NCI-H146 treated with DMSO at 0.1 percent for 48 hours (cell line): ENCODE measurements at regions not wholly inside any gene's neighbourhood (a gene's known extent, or its start where the extent isn't known, plus 50 kb on each side); places are given as distances from the start of the nearest gene placed in this dataset.
"Not testable (repeated sequence)": the region's sequence is repeated elsewhere in the genome, so short reads cannot be mapped to it uniquely, and the experiment has no call there.

Source experiments
- DNase-seq: peaks from one replicate; lab custom pipeline; 2025; ENCODE audit not compliant: unreplicated experiment; lab: John Stamatoyannopoulos, UW

- no peak for DNase-seq
These were observed 85.1 kb downstream of the GNL3L start for GRCh38 chrX:54615109-54615508.

DNA sequence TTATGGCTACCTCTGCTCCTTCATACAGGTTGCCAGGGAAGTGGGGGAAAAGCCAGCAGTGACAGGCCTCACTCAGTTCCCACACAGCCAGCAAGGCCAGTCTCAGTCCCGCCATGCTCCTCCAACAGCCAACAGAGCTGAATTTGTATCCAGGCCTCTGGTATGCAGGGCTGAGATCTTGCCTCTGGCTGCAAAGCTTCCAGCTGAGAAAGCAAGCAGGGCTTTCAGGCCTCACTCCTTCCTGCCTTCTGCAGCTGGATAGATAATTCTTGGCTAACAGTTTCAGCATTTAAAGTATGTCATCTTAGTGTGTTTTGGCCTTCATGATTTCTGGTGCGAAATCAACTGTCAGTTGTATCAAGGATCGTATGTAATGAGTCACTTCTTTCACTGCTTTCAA lies 103.6 kb downstream of the GNL3L start:
- DNase-seq, result no peak

DNA sequence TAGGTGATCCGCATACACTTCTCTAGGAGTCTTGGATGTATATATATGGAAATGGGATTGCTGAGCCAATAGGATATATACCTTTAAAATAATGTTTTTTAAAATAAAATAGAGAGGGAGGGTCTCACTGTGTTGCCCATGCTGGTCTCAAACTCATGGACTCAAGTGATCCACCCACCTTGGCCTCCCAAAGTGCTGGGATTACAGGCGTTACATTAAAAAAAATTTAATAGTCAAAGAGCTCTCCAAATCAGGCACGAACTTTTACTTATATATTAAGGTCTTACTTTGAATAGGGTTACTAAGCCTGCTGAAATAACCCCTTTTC lies 109.0 kb downstream of the GNL3L start:
- DNase-seq, result no peak

- DNase-seq, result peak; percentile 87
These were observed 109.5 kb downstream of the GNL3L start for GRCh38 chrX:54639346-54640102.

DNA sequence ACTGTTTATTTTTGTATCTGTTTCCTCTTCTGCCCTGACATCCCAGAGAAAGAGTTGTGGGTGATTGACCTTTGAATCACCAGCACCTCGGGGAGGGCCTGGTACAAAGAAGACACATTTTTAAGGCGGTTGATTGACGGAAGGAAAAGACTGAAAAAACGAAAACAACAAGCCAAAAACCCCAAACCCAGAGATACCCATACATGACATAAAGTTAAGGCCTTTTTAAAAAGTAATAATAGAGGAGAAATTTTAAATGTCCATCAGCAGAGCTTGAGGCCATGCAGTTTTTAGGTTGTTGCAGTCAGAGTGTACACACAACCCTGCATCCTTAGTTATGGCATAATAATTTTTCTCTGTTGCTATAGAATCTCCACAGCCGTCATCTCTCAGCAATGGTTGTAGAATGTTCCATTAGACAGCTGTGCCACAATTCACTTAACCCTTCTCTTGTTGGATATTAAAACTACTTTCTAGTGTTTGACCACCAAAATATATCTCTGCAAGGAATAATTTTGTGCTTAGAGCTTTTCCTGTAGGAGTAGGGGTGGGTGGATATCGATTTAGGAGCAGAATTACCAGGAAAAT lies 110.2 kb downstream of the GNL3L start:
- DNase-seq, result no peak

- DNase-seq, result no peak
These were observed 110.7 kb downstream of the GNL3L start for GRCh38 chrX:54640736-54641135.

DNA sequence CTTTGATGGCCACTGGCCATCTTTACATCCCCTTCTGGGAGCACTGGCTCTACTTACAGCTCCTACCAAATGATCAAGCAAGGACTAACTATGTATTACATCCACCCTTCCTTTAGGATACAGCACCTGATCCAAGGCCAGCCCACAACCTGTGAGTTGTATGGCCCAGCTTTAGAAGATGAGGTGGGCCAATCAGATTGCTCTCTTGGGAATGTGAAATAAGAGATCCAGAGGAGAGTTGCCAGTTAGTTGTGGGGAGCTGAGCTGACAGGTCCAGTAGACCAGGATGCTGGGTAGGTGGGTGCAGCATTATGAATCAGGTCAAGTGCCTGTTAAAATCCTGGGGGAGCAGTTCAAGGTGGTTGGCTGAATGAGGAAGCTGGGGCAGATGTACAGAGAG lies 111.5 kb downstream of the GNL3L start:
- no peak for DNase-seq

DNA sequence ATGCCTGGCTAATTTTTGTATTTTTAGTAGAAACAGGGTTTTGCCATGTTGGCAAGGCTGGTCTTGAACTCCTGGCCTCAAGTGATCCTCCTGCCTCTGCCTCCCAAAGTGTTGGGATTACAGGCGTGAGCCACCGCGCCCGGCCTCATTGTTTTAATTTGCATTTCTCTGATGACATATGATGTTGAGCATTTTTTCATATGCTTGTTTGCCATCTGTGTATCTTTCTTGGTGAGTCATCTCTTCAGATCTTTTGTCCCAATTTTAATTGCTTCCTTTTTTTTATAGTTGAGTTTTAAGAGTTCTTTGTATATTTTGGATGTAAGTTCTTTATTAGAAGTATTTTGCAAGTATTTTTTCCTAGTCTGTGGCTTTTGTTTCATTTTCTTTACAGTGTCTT lies 117.6 kb downstream of the GNL3L start:
- not testable (repeated sequence) for DNase-seq

GRCh38 chrX:54659547-54659946 lies 129.5 kb downstream of the GNL3L start:
- no peak for DNase-seq

GRCh38 chrX:54675762-54676161 lies 122.3 kb downstream of the ITIH6 start:
- DNase-seq, result no peak

DNA sequence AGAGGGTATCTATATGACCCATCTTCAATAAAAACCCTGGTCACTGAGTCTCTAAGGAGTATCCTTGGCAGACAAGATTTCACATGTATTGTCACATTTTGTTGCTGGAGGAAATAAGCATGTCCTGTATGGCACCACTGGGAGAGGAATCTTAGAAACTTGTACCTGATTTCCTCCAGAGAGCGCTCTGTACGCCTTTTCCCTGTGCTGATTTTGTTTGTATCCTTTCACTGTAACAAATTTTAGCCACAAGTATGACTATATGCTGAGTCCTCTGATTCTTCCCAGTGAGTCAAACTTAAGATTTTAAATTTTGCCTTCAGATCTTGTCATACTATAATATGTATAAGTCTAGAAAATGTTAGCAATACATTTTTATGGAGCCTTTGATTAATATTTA lies 102.8 kb downstream of the ITIH6 start:
- DNase-seq, result no peak

DNA sequence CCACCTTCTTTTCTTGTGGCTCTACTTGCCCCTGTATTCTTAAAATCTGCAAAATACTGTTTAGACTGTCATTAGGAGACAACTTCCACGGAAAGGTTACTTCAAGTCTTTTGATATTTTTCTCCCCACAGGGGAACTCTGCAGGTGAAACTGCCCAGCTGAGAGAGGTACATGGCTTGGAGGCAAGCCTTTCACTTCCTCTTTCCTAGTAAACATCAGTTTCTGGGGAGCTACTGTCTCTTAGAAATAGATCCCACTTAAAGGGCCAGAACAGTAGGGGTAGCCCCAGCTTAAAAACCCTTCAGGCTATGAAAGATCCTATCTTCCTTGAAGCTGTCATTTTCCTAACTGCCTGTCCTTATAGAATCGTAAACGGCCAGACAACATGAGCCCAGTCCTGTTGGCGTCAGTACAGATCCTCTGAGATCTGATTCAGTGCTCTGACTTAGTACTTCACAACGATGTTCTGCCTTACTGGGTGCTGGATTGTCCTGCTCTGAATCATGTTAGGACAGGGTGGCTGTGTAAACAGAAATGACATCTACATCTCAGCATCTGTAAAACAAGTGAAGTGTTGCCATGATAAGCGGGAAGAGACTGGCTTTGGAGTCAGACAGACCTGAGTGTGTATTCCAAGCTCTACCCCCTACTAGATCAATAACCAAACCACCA lies 102.1 kb downstream of the ITIH6 start:
- no peak for DNase-seq
